Keratinocyte (primary cell): ENCODE measurements at regions not wholly inside any gene's neighbourhood (a gene's known extent, or its start where the extent isn't known, plus 50 kb on each side); places are given as distances from the start of the nearest gene placed in this dataset.

Experiments
- DNase-seq: peaks from one replicate; pipeline ENCODE4 v3.0.0-alpha.2; 2011; ENCODE audit warnings: low read depth, missing footprints, low spot score
- FAIRE-seq: peaks from 2 replicates; lab custom pipeline; 2011; peaks lifted over from hg19 to GRCh38; lab: Jason Lieb, UNC
- H2AFZ ChIP-seq: 2 replicates; pipeline ENCODE4 v1.6.0; 2012; ENCODE audit warnings: low read length, control low read depth, inconsistent platforms; ENCODE audit not compliant: control insufficient read depth
- H3K27ac ChIP-seq: 2 replicates; pipeline ENCODE4 v1.5.1; 2011; ENCODE audit warnings: low read length; ENCODE audit not compliant: control insufficient read depth, insufficient read depth
- H3K27me3 ChIP-seq: 3 replicates; pipeline ENCODE4 v1.6.0; 2011; ENCODE audit warnings: low read length; ENCODE audit not compliant: control insufficient read depth, insufficient read depth; ENCODE audit errors: extremely low read depth
- H3K36me3 ChIP-seq, 2 experiments: 2 replicates in 1 of 2; 3 replicates in 1 of 2; pipeline ENCODE4 v1.5.1; 2011; ENCODE audit warnings: low read length in 2 of 2, mild to moderate bottlenecking in 1 of 2; ENCODE audit not compliant: control insufficient read depth in 2 of 2, insufficient read depth in 2 of 2; ENCODE audit errors: extremely low read depth in 1 of 2
- H3K4me1 ChIP-seq: 3 replicates; pipeline ENCODE4 v1.5.1; 2011; ENCODE audit warnings: low read length; ENCODE audit not compliant: control insufficient read depth, insufficient read depth; ENCODE audit errors: extremely low read depth
- H3K4me2 ChIP-seq: 3 replicates; pipeline ENCODE4 v1.6.0; 2011; ENCODE audit warnings: low read depth, low read length; ENCODE audit not compliant: control insufficient read depth, insufficient read depth; ENCODE audit errors: extremely low read depth
- H3K4me3 ChIP-seq, 3 experiments: fragments of 200-600 bp in 1 of 3; sonication (generic) in 1 of 3; 2 replicates in 2 of 3; 3 replicates in 1 of 3; pipeline ENCODE4 v1.5.1; 2011 to 2016; ENCODE audit warnings: low read length in 3 of 3, mild to moderate bottlenecking in 3 of 3, control low read depth in 2 of 3, inconsistent platforms in 1 of 3, low read depth in 1 of 3, mixed read lengths in 1 of 3, mixed run types in 1 of 3, moderate library complexity in 1 of 3; ENCODE audit not compliant: control insufficient read depth in 2 of 3, insufficient read depth in 2 of 3; ENCODE audit errors: extremely low read depth in 1 of 3
- H3K79me2 ChIP-seq: 2 replicates; pipeline ENCODE4 v1.6.0; 2012; ENCODE audit warnings: low read length; ENCODE audit not compliant: control insufficient read depth, insufficient read depth
- H3K9ac ChIP-seq: 3 replicates; pipeline ENCODE4 v1.6.0; 2011; ENCODE audit warnings: low read length; ENCODE audit not compliant: control insufficient read depth, insufficient read depth; ENCODE audit errors: extremely low read depth
- H3K9me1 ChIP-seq: 3 replicates; pipeline ENCODE4 v1.6.0; 2011; ENCODE audit warnings: low read length; ENCODE audit not compliant: control insufficient read depth, insufficient read depth; ENCODE audit errors: extremely low read depth
- H3K9me3 ChIP-seq: 2 replicates; pipeline ENCODE4 v1.5.1; 2012; ENCODE audit warnings: low read depth, low read length; ENCODE audit not compliant: control insufficient read depth
- H4K20me1 ChIP-seq: 3 replicates; pipeline ENCODE4 v1.6.0; 2011; ENCODE audit warnings: low read length; ENCODE audit not compliant: control insufficient read depth, insufficient read depth; ENCODE audit errors: extremely low read depth
- EZH2 ChIP-seq: IDR thresholded peaks from one replicate; pipeline ENCODE4 v1.6.1; 2012; ENCODE audit warnings: inconsistent platforms, mild to moderate bottlenecking, low read length, moderate library complexity
- dilution Hi-C: fragments of 300-500 bp; cut with MboI; formaldehyde crosslinking; loops from one replicate; pipeline ENCODE4 v1.7.0; 2020; ENCODE audit warnings: low sequenced_read_pairs; ENCODE audit not compliant: extremely low pct_ligation_motif_present
- TF ChIP-seq, protein P1 (sequence below), 3 experiments: IDR thresholded peaks in 1 of 3; conservative IDR thresholded peaks in 1 of 3; optimal IDR thresholded peaks in 1 of 3; 2 replicates in 2 of 3; 3 replicates in 1 of 3; pipeline versions ENCODE3 to v1.5.1; 2011; ENCODE audit warnings: low read length in 3 of 3, mild to moderate bottlenecking in 3 of 3, moderate library complexity in 2 of 3, control low read depth in 1 of 3, inconsistent platforms in 1 of 3; ENCODE audit not compliant: insufficient read depth in 2 of 3; ENCODE audit errors: extremely low read depth in 1 of 3

DNA sequence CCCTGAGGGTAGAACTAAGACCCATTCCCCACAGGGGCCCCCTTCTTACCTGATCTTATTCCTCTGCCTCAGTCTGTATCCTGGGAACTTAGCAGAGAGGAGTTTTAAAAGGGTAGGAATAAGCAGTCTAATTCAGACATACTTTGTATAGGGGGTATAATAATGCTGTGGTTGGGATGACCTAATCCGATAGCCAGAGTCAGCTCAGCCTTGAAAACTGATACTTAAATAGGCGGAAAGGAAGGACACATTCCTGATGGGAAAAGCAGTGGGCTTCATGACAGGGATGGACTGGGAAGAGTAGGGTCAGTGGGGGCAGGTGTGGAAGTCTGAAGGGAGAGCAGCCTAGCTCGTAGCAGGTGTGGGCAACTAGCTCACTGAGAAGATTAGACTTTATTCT, 52.2 kb upstream of the TESK1 start:
- H4K20me1 ChIP-seq, result peaks cover 6% of the 10 kb centered on the region
- no peaks in the 10 kb centered on the region for H3K9me3 ChIP-seq
- peaks cover under 1% of the 10 kb centered on the region for H3K9me1 ChIP-seq
- H3K4me2 ChIP-seq, result no peak overlapping the region
- dilution Hi-C loops, result no loop called here
- no peak overlapping the region for H3K9ac ChIP-seq
- H2AFZ ChIP-seq, result no peak overlapping the region
- no peak for TF ChIP-seq EZH2
- TF ChIP-seq, protein P1, sequence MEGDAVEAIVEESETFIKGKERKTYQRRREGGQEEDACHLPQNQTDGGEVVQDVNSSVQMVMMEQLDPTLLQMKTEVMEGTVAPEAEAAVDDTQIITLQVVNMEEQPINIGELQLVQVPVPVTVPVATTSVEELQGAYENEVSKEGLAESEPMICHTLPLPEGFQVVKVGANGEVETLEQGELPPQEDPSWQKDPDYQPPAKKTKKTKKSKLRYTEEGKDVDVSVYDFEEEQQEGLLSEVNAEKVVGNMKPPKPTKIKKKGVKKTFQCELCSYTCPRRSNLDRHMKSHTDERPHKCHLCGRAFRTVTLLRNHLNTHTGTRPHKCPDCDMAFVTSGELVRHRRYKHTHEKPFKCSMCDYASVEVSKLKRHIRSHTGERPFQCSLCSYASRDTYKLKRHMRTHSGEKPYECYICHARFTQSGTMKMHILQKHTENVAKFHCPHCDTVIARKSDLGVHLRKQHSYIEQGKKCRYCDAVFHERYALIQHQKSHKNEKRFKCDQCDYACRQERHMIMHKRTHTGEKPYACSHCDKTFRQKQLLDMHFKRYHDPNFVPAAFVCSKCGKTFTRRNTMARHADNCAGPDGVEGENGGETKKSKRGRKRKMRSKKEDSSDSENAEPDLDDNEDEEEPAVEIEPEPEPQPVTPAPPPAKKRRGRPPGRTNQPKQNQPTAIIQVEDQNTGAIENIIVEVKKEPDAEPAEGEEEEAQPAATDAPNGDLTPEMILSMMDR (optimal IDR thresholded peaks at IDR 0.05 in 1 of 3, IDR thresholded peaks at IDR 0.05 in 1 of 3, conservative IDR thresholded peaks at IDR 0.05 in 1 of 3; ENCODE audit: extremely low read depth in 1 of 3, insufficient read depth in 2 of 3, low read length in 3 of 3), result no peak
- H3K79me2 ChIP-seq, result peaks cover 3% of the 10 kb centered on the region
- H3K4me1 ChIP-seq, result no peaks in the 10 kb centered on the region
- no peak overlapping the region for H3K4me3 ChIP-seq
- FAIRE-seq (no peak), DNase-seq (no peak)
- no peak overlapping the region for H3K27ac ChIP-seq
- no peaks in the 10 kb centered on the region for H3K27me3 ChIP-seq
- peaks cover 12 to 17% of the 10 kb centered on the region in 2 experiments for H3K36me3 ChIP-seq

DNA sequence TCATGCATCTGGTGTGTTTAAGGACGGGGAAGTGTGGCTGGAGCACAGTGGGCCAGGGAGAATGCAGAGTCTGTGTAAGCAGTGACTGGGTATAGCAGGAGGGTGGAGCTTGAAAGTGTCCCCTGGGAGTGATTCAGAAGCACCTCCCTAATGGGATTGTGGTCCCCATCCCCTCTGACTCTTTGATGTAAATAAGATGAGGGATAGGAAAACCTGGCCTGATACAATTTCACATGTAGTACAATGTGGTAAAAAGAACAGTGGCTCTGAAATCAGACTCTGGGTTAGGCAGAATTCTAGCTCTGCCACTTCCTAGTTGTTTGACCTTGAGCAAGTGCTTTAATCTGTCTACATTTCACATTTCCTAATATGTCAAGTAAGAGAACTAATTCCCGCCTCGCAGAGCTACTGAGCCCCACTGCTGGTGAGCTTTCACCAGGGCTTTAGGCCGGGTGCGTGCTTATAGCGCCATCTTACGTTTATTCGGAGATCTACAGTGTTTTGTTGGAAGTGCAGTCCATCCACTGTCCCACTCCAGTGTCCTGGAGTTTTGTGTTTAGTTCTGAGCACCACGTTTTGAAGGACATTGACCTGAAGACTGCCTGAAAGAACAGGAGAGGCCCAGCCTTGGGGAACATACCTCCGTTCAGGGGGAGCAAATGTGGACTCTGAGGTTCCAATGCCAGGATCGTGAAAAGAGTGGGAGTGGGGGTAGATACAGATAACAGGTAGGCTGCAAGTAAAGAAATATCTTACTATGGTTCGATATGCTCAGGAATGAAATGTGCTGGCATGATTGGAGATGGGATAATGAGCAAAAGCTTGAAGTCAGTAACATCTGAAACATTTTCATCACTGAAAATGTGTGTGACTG, 51.2 kb upstream of the TESK1 start:
- Histone ChIP-seq H3K9me3 (no peaks in the 10 kb centered on the region), H3K27me3 (no peaks in the 10 kb centered on the region), H3K36me3 (peaks cover 16 to 28% of the 10 kb centered on the region in 2 experiments), H3K4me3 (no peak overlapping the region), H3K9me1 (peaks cover 5% of the 10 kb centered on the region), H3K4me1 (no peaks in the 10 kb centered on the region), H3K79me2 (peaks cover 3% of the 10 kb centered on the region), H4K20me1 (peaks cover 9% of the 10 kb centered on the region), H2AFZ (no peak overlapping the region), H3K9ac (no peak overlapping the region), H3K4me2 (no peak overlapping the region), H3K27ac (no peak overlapping the region)
- DNase-seq, result no peak
- dilution Hi-C loops, result no loop called here
- TF ChIP-seq, protein P1 (optimal IDR thresholded peaks at IDR 0.05 in 1 of 3, IDR thresholded peaks at IDR 0.05 in 1 of 3, conservative IDR thresholded peaks at IDR 0.05 in 1 of 3; ENCODE audit: extremely low read depth in 1 of 3, insufficient read depth in 2 of 3, low read length in 3 of 3), result peak; percentile 82 to 97 (median 95)
- TF ChIP-seq EZH2, result no peak
- FAIRE-seq, result peak; percentile 91
